ENCODE measurements at regions not wholly inside any gene's neighbourhood (a gene's known extent, or its start where the extent isn't known, plus 50 kb on each side); places are given as distances from the start of the nearest gene placed in this dataset.

DNA sequence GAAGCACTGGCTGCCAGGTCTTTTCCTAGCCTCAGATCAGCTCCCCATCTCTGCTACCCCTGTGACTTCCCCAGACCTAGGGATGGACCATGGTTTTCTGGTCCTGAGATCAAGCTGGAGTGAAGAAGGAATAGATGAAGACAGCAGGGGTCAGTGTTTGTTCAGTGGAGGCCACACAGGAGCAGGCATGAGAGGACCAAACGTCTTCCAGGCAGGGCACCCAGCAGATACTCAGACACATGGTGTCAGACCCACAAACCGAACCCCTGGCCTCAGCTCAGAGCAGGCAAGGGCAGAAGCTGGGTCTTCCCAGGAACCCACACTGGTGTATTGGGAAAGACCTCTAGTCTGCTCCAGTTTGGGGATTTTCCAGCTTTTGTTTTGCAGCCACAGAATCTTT, 189.7 kb downstream of the IRX5 start:
- no peak for ATAC-seq

DNA sequence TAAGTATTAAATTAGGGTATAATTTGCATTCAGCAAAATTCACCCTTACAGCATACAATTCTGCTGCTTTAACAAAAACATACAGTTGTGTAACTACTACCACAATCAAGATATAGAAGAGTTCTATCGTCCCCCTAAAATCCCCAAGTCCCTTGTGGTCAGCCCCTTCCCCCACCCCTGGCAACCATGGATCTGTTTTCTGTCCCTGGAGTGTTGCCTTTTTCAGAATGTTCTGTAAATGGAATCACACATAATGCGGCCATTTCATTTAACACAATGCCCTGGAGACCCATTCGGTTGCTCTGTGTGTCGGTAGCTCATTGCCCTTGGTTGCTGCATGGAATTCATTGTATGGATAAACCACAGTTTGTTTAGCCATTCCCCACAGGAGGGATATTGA, 190.2 kb downstream of the IRX5 start:
- ATAC-seq: no peak

DNA sequence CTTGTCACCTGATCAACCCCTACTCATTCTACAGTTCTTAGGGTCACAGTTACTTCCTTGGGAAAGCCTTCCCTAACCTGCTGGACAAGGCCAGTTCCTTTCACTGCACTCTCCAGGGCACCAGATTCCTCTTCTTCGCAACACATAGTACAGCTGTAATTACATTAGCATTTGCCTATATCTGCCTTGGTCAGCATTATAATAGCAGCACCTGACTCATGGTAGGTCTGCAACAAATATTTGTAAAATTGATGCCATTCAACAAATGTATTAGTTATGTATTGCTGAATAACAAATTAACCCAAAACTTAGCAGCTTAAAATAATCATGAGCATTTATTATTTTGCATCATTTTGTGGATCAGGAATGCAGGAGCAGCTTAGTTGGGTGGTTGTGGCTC, 193.0 kb downstream of the IRX5 start:
- ATAC-seq: no peak

DNA sequence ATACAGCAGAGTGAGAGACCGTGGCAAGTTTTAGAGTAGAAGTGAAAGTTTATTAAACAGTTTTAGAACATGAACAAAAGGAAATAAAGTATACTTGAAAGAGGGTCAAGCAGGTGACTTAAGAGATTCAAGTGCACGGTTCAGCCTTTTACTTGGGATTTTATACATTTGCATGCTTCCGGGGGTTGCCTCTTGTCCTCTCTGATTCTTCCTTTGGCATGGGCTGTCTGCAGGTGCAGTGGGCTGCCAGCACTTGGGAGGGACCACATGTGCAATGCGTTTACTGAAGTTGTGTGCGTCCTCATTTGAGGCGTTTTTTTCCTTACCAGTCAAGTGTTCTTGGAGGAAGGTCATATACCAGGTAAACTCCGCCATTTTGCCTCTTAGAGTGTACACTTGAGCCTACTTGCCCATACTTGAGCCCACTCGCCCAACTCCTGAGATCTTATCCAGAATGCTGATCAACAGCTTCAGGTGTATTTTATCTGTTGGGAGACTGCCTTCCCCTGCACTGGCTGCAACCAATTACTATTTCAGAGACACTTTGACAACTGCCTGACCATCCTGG, 195.2 kb downstream of the IRX5 start:
- ATAC-seq: no peak

DNA sequence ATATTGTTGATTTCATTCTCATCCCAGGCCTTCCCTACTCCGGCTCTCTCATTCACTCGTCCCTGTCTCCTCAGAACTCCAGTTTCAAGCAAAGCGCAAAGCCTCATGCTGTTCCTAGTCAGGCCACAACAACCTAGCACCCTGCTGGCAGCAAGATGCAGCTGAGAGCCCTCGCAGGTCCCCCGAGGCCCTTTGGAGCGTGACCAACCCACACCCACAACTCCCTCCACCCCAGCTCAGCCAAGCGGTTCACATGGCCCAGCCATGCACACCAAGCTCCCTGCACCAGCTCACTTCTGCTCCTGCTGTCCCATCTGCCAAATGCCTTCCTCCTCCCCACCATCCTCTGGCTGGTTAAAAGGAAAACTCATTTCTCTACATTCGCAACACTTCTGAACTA, 195.8 kb downstream of the IRX5 start:
- ATAC-seq: no peak

DNA sequence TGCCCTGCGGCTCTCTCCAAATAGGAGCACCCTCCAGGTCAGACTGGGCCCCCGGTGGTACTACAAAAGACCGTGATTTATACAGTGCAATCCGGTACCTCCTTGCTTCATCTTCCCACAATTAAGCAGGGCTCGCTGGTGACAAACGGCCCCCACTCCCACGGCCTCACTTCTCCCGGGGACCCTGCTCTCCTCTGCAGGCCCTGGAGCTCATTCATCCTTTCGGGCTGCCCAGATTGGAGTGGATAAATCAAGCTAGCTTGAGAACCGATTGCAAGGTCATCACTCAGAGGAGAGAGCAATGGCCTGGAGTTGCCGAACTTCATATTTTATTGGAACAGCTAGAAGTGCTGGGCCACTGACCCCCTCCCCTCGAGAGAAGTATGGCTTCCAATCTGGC, 193.5 kb upstream of the IRX6 start:
- no peak for ATAC-seq

DNA sequence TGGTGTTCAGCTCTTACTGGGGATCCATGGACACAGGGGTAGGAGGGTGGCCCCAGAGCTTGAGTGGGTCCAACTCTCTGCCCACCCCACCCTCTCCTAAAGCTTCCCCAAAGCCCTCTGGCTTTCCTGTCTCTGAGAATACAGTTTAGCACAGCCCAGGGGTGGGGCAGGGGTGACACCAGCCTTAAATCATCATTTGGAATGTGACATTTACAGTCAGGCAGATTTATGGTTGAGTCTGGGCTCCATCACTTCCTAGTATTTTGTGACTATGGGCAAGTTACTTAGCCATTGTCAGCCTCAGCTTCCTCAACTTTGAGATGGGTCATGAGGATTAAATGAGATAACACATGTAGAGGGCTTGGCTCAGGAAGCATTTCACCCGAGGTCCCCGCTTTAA, 193.1 kb upstream of the IRX6 start:
- no peak for ATAC-seq

DNA sequence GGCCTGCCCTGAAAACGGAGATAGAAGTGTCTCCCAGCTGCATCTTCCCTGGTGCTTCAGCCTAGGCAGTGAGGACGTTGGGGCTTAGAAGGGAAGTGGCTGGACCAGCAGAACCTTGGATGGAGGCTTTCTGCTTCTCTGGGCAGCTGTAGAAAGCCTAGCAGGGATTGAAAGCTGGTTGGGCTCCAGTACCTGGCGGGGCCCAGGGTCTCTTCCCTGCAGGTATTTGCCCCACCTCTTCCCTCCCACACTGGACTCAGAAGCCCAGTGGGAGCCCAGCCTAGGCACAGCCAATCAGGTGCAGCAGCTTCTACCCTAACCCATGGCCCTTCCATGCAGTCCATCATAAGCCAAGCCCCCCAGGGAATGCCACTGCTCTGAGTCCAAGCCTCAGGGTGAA, 190.3 kb upstream of the IRX6 start:
- ATAC-seq: no peak

DNA sequence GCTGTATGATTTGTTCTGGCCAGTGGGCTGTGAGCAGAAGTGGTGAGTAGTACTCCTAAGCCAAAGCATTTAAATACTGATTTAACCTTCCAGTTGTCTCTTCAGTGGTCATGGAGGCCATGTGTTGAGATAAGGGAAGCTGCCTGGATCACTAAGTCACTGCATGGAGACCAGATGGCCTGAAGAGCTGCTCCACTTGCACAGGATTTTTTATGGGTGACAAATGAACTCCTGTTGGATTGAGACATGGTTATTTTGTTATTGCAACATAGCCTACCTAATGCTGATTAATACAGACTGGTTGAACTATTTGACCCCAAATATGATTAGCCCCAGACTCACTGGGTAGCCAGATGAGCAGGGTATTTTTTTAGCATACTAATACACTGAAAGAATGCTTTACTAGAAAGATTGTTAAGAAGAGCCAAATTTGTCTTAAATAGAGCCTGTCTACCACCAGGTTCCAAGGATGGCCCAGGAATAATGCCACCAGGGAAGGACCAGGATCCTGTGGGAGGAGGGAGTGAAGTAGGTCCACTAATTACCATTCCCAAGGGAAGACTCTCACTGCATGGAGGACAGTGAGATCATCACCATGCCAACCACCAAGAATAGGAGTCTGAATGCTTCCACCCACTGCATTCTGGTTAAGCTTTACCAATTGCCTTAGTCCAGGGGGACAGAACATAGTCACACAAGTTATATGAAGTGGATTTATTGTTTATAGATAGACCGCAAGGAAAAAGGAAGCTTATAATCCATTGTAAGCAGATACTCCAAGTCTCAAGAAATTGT, 187.4 kb upstream of the IRX6 start:
- ATAC-seq: no peak

DNA sequence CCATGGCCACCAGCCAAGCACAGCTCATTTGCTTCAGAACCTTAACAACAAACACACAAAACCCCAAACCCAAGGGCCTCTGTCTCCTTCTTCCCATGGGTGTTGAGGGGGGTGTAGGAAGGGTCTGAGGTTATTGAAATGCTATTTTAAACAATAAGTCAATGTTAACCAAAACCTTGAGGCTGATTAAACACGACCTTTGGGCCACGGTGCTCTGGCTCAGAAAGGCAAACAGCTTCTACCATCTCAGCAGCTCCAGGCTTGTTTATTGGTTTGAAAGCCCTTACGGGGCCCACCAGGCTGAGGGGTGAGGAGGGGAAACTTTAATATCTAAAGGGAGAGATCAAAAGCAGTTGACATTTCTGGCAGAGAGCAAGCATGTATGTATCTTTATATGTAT, 185.7 kb upstream of the IRX6 start:
- no peak for ATAC-seq

DNA sequence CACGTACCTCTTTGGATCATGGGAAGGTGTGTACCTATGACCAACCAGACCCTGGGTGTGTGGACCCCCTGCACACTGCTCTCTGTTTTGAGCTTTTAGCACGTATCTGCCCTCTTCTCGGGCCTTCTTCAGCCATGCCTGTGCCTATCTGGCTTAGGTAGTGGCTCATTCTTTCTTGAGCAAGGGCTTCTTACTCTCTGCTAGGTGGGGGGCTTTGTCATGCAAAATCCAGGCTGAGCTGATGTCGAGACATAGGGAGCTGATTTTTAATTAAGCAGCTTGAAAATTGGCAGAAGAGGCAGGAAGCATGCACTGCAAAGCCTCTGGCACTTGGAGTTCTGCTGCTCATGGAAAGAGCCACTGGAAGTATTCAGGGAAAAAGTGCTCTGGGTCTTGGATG, 181.6 kb upstream of the IRX6 start:
- ATAC-seq: no peak

DNA sequence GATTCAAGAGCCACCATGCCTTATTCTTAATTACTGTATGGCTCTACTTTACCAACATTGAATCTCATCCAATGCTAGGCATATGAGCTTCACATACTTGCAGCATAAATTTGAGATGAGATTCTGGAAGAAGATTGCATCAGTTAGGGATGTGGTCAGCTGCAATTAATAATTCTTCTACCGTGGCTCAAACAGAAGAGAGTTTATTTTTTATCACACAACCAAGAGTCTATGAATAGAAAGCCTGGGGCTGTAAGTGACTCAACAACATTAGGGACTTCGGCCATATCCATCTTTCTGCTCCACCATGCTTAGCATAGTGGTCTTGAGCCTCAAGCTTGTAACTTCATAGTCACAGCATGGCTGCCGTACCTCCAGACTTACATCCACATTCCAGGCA, 179.4 kb upstream of the IRX6 start:
- no peak for ATAC-seq

DNA sequence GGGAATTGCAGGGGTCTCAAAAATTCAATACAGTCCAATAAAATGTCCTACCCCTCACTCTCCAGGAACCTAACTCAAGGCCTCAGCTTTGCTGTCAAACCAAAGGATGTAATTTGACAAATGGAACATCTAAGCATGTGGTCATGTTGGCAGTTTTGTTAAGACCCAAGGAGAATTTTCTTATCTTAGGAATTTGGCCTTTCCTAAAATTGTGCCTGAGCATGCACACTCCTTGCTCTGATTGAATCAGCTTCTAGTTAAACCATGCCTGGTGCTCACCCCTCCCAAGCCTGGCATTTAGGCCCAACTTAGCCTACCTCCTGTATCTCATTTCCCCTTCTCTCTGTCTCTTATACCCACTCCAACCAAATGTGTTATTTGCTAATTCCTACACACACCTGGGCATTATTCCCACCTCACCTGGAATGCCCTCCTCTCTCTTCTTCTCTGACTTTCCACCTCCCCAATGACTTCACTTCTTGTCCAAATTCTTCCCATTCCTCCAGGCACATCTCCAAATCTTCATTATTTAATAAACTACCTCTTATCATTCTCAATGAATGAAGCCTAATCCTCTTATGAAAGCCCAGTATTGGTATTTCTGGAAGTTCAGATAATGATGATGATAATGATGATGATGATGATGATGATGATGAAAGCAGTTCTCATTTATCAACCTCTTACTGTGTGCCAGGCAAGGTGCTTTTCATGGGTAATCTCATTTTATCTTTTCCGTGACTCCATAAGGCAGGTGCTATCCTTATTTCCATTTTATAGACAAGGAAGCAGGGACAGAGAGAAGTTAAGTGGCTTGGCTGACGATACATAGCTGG, 178.0 kb upstream of the IRX6 start:
- no peak for ATAC-seq

DNA sequence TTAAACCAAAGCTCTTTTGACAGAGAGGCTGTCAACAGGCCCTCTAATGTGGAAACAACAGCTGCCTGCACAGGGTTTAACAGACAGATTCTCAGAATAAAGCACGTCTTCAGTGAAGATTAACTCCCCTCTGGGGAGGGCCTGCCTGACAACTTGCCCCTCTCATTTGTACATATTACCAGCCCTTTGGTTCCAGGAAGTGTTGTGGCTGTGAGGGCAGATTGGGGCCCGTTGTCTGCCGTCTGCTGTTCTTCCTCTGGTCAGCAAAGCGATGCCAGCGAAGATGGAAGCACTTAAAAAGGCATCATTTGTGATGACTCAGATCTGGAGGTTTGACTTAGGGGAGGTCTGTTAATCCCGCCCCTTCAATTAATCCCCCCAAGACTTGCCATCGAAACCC, 177.0 kb upstream of the IRX6 start:
- no peak for ATAC-seq

DNA sequence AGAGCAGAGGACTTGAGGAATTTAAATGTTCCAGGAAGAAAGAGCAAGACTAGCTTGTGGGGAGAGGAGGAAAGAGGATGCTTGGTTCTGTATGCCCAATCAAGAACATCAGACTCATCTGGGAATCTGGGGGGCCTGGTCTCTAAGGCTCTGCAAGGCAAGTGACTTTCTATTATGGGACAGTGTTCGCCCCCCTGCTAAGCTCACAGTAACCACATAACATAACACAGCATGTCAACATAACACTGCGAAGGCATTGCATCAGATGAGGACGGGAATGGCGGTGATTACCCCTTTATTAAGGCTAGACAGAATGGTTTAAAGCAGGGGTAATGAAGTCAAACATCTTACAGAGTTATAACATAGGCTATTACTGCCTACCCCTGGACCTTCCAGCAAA, 176.6 kb upstream of the IRX6 start:
- no peak for ATAC-seq

DNA sequence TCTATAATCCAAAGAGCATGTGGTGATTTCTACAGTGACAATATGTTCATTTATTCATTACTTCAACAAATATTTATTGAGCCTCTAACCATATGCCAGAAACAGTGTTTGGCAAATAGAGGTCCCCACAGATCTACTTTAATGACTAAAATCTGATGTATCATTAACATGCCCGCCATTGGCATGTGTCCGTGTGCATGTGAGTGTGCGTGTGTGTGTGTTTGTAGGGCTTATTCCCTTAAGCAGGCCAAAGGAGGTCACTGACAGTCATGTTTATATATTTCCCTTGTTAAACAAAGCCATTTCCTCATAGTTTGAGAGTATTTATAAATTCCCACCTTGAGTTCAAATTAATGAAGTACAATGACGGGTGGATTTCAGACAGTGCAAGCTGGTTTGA, 174.4 kb upstream of the IRX6 start:
- no peak for ATAC-seq

DNA sequence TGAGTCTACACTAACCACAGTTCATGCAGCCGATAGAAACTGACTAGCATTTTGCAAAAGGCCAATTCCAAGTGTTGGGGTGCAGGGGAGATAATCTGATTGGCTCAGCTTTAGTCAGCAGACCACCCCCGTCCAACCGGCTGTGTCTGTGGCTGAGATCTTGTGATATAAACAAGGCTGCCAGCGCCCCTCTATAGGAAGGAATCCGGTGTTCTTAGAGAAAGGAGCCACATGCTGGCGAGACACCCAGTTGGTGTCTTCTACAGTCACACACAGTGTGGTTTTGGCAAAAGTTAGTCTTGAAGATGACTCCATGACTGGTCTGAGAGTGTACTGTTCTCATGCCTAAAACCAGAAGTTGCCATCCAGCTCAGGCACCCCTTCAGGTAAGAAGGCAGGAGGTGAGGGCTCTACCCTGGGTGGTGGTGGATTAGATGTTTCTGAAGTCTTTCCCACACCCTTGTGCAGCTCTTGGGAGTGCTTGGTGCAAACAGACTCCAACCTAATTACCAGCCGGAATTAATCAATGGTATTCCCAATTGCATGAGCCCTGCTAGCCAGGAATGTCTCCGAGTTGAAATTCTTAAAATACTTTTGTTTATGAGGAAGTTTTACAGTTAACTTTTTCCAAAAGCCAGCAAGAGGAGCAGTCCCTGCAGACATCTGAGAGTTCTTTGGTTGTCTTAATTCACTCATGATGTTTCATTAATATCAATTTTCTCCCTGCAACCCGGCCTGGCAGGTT, 172.3 kb upstream of the IRX6 start:
- no peak for ATAC-seq

DNA sequence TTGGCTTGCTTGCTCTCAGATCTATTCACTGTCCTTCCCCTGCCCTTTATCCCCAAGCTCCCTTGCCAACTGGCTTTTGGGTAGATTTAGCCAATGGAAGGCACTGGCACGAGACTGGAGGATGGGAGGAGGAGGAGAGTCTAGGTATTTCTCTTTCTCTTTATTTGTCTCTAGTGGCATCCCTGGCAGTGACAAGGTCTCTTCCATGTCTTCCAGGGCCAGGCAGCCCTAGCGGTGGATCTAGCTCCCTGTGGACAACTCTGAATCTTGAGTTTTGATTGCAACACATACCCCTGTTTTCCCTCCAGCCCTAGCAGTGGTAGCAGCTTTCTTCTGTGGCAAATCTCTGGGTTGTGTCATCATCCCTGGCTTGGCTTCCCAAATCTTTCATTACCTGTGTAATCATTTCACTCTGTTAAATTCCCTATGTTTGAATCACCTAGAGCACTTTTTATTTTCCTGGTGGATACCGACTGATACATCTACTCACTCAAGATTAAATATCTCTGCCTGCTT, 171.1 kb upstream of the IRX6 start:
- ATAC-seq: no peak

DNA sequence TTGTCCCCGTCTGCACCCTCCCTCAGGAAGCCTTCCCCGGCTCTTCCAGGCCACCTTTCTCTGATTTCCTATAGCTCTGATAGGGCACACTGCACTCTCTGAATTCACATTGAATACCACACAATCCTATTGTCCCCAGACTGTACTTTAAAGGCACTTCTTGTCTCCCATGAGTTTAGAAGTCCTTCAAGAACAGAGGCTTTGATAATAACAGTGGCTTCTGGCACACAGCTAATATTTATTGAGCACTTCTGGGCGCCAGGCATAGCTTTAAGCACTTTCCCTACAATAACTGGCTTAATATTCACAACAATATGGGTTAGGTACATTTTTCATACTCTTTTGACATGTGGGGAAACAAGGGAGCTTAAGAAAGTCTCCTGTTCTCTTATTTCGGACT, 169.7 kb upstream of the IRX6 start:
- no peak for ATAC-seq

DNA sequence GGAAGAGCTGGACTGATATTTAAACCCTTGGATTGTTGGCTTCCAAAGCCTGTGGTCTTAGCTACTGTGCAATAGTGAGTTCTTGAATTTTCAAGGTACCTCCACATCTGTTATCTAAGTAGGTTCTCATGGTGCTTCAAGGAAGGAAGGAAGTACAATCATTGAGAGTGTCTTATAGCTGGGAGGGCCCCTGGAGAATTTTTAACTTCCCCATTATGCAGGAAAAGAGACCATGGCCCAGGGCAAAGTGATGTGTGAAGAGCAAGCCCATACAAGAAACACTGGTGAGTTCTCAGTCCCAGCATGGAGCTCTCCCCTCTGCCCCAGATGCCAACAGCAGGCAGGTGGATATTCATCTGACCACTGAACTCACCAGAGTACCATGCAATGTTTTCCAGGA, 169.0 kb upstream of the IRX6 start:
- ATAC-seq: no peak

DNA sequence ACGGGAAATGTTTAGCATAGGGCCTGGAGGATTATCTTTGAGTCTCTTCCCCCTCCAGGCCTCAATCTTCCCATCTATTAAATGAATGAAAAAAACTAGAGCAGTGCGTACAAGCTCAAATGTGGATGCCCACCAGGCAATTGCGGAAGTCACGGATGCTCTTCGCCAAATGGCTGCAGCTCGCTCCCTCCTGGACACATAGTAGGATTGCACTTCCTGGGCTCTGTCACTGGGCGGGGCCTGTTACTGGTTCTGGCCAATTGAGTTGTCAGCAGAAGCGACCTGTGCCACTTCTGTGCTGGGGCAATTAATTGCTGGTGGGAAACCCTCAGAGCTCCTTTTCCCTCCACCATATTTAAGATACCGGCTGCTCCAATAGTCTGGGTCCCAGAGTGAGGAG, 168.2 kb upstream of the IRX6 start:
- ATAC-seq: no peak

DNA sequence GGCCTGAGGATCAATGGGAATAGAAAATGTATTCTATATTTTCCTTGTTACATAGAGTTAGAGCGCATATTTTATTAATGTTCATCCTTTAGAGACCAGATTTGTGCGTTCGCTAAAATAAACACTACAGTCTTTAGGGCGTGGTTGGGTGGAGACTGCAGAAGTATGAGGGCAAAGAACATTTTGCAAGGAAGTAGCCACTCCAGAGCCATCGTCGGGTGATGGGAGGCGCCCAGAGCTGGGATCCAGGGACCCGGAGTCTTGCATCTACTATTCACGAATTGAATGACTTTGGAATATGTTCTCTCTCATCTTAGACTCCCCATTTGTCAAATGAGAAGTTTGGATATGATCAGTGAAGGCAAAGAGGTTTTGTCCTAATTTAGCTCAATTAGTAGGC, 154.2 kb upstream of the IRX6 start:
- no peak for ATAC-seq

DNA sequence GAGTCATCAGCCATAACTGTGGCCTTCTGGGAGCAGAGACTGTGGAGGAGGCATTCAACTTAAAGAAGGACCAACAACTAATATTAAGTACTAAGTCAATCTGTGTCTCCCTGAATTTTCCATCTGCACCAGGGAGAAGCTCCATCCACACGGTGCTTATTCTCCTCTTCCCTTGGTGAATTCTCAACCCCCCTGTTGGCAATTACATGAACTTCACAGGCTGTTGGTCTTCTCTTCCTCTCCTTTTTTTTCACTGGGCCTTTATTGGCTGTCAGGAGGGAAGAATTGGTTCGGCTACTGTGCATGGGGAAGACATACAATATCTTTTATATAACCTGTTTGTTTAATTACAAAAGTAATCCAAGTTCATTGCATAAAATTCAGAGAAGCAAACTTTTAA, 152.8 kb upstream of the IRX6 start:
- ATAC-seq: no peak

All from esophagus mucosa (tissue), 1 donor.